ENCODE measurements at regions not wholly inside any gene's neighbourhood (a gene's known extent, or its start where the extent isn't known, plus 50 kb on each side); places are given as distances from the start of the nearest gene placed in this dataset.

GRCh38 chr3:87082796-87083440 lies 92.0 kb upstream of the VGLL3 start:
- no peaks in the 10 kb centered on the region for H4K20me1 ChIP-seq (ENCODE audit: control insufficient read depth, insufficient read depth, low read length, poor library complexity, severe bottlenecking)
- no peak overlapping the region for H3K4me2 ChIP-seq (replicated peaks; ENCODE audit: low read depth, low read length, poor library complexity, severe bottlenecking)
- ChIA-PET CTCF (no interaction called here), POLR2A (no interaction called here)
- no peaks in the 10 kb centered on the region for H3K9me3 ChIP-seq (ENCODE audit: control extremely low read depth in 1 of 3, control insufficient read depth in 2 of 3, insufficient read depth in 1 of 3, low read length in 2 of 3)
- DNase-seq (no peak), ATAC-seq (ENCODE audit: low read depth) (no peak)
- no peaks in the 10 kb centered on the region for H3K4me1 Mint-ChIP-seq
- 67% methylated on average over 5 of the region's 6 CpGs for WGBS (ENCODE audit: insufficient coverage)
- H3K9me3 Mint-ChIP-seq (ENCODE audit: insufficient read depth) = no peaks in the 10 kb centered on the region
- H3K27ac Mint-ChIP-seq = no peak overlapping the region
- H3K36me3 ChIP-seq (replicated peaks in 1 of 2; ENCODE audit: control extremely low read depth in 1 of 2, control insufficient read depth in 1 of 2, extremely low read depth in 1 of 2, insufficient read depth in 2 of 2, low read length in 1 of 2) = no peaks in the 10 kb centered on the region
- no peaks in the 10 kb centered on the region for H3K27me3 ChIP-seq (replicated peaks in 1 of 4; ENCODE audit: control extremely low read depth in 1 of 4, control insufficient read depth in 3 of 4, insufficient read depth in 4 of 4, low read length in 3 of 4)
- no peaks in the 10 kb centered on the region for H3K4me1 ChIP-seq (ENCODE audit: control insufficient read depth in 2 of 2, insufficient read depth in 2 of 2, low read length in 2 of 2)
- H3K27me3 Mint-ChIP-seq = no peaks in the 10 kb centered on the region
- H2AFZ ChIP-seq (ENCODE audit: insufficient read depth, low read depth, low read length, poor library complexity, severe bottlenecking) = no peak overlapping the region
- no peak overlapping the region for H3K9ac ChIP-seq (ENCODE audit: low read length)
- H3K27ac ChIP-seq (ENCODE audit: low read length in 2 of 2) = no peak overlapping the region
- TF ChIP-seq CTCF (IDR thresholded peaks at IDR 0.05) = no peak
- H3K4me3 ChIP-seq (ENCODE audit: control extremely low read depth in 1 of 5, extremely low read depth in 1 of 5, insufficient read depth in 1 of 5, low read depth in 2 of 5, low read length in 4 of 5) = no peak overlapping the region
- no peak overlapping the region for H3K4me3 Mint-ChIP-seq
- H3K79me2 ChIP-seq (ENCODE audit: control insufficient read depth, insufficient read depth, low read length) = no peaks in the 10 kb centered on the region
- intact Hi-C loops (cut with micrococcal nuclease) = no loop called here

- Histone ChIP-seq H2AFZ (ENCODE audit: insufficient read depth, low read depth, low read length, poor library complexity, severe bottlenecking) (no peak overlapping the region), H3K4me3 (ENCODE audit: control extremely low read depth in 1 of 5, extremely low read depth in 1 of 5, insufficient read depth in 1 of 5, low read depth in 2 of 5, low read length in 4 of 5) (no peak overlapping the region), H3K27me3 (replicated peaks in 1 of 4; ENCODE audit: control extremely low read depth in 1 of 4, control insufficient read depth in 3 of 4, insufficient read depth in 4 of 4, low read length in 3 of 4) (no peaks in the 10 kb centered on the region), H3K79me2 (ENCODE audit: control insufficient read depth, insufficient read depth, low read length) (no peaks in the 10 kb centered on the region), H4K20me1 (ENCODE audit: control insufficient read depth, insufficient read depth, low read length, poor library complexity, severe bottlenecking) (no peaks in the 10 kb centered on the region), H3K4me2 (replicated peaks; ENCODE audit: low read depth, low read length, poor library complexity, severe bottlenecking) (no peak overlapping the region), H3K27ac (ENCODE audit: low read length in 2 of 2) (no peak overlapping the region), H3K36me3 (replicated peaks in 1 of 2; ENCODE audit: control extremely low read depth in 1 of 2, control insufficient read depth in 1 of 2, extremely low read depth in 1 of 2, insufficient read depth in 2 of 2, low read length in 1 of 2) (no peaks in the 10 kb centered on the region), H3K4me1 (ENCODE audit: control insufficient read depth in 2 of 2, insufficient read depth in 2 of 2, low read length in 2 of 2) (no peaks in the 10 kb centered on the region), H3K9me3 (ENCODE audit: control extremely low read depth in 1 of 3, control insufficient read depth in 2 of 3, insufficient read depth in 1 of 3, low read length in 2 of 3) (no peaks in the 10 kb centered on the region), H3K9ac (ENCODE audit: low read length) (no peak overlapping the region)
- Mint-ChIP-seq H3K27me3 (no peaks in the 10 kb centered on the region), H3K9me3 (ENCODE audit: insufficient read depth) (no peaks in the 10 kb centered on the region), H3K27ac (no peak overlapping the region), H3K4me1 (no peaks in the 10 kb centered on the region), H3K4me3 (no peak overlapping the region)
- intact Hi-C loops (cut with micrococcal nuclease) = no loop called here
- POLR2A ChIA-PET = no interaction called here
- no peak for TF ChIP-seq CTCF (IDR thresholded peaks at IDR 0.05)
- no peak for TF ChIP-seq EZH2 (IDR thresholded peaks at IDR 0.05; ENCODE audit: borderline replicate concordance, insufficient read depth, low read depth, low read length, poor library complexity, severe bottlenecking)
- CTCF ChIA-PET = no interaction called here
- DNase-seq = no peak
- no CpG with 5 or more reads among the region's 2 CpGs for WGBS (ENCODE audit: insufficient coverage)
- no peak for ATAC-seq (ENCODE audit: low read depth)
These were observed 86.4 kb upstream of the VGLL3 start for GRCh38 chr3:87077355-87077754.
